HG03378 (cell line): ENCODE measurements at regions not wholly inside any gene's neighbourhood (a gene's known extent, or its start where the extent isn't known, plus 50 kb on each side); places are given as distances from the start of the nearest gene placed in this dataset.
"Not testable (repeated sequence)": the region's sequence is repeated elsewhere in the genome, so short reads cannot be mapped to it uniquely, and the experiment has no call there.

ENCODE experiments used
- ATAC-seq: cut with Tn5 transposase; IDR thresholded peaks from one replicate; pipeline ENCODE4 v1.9.1; 2021; ENCODE audit warnings: mild to moderate bottlenecking, moderate library complexity; ENCODE audit not compliant: unreplicated experiment

GRCh38 chr13:90445179-90445578, 902.3 kb upstream of the MIR17HG start:
- no peak for ATAC-seq

DNA sequence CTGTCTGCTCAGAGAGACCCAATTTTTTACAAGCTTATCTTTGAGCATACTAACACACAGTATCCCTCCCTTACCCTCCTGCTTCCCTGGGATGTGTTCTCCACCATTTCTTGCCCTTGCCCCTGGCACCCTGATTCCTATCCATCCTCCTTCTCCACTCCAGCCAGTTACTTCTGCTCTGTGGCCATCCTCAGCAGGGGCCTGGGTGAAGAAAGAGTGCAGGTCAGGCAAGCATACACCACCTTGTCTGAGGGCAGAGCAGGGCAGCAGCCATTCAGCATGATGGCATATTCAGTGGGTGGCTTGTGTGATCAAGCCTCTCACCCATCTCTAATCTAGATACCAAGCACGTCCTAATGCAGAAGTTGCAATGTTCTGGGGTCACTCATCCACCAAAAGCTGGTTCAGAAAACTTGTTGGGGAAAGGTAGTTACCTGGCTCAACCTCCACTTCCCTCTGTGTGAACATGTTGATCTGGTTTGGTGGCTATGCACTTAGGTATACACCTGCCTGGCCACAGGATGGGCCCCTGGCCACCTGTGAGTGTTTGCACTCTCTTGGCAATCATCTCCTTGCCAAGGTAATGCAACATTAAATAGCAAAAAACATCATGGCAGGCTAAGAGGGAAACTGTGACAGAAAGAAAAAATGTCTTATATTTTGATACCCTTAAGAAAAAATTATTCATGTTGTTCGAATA, 900.3 kb upstream of the MIR17HG start:
- ATAC-seq, result no peak

- ATAC-seq, result no peak
Measured at GRCh38 chr13:90447734-90448101, 899.8 kb upstream of the MIR17HG start.

DNA sequence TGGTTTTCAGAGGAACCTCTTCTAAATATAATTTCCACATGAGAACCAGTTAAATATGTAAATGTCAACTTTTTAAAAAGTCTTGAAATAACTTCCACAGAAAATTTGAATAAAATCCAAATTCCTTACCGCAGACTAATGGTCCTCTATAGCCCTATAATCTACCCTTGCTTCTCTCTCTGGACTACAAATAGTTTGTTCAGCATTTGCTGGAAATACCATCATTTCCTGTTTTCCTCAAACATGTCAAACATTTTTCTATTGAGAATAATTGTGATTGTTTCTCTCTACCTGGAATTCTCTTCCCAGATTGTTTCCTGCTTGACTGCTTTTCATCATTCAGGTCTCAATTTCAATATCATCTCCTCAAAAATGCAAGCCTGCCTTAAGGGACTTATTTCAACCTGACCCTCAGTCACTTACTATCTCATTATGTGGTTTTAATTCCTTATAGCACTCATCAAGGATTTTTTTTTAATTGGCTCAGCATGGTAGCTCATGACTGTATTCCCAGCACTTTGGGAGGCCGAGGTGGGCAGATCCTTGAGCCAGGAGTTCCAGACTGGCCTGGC, 898.9 kb upstream of the MIR17HG start:
- ATAC-seq, result no peak

DNA sequence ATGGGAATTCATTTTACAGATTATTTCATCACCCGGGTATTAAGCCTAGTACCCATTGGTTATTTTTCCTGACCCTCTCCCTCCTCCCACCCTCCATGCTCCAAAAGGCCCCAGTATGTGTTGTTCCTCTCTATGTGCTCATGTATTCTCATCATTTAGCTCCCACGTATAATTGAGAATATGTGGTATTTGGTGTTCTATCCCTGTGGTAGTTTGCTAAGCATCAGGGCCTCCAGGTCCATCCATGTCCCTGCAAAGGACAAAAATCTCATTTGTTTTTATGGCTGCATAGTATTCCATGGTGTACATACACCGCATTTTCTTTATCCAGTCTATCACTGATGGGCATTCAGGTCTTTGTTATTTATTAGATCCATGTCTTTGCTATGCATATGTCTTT, 894.1 kb upstream of the MIR17HG start:
- ATAC-seq, result no peak

GRCh38 chr13:90454002-90454636, 893.4 kb upstream of the MIR17HG start:
- no peak for ATAC-seq

DNA sequence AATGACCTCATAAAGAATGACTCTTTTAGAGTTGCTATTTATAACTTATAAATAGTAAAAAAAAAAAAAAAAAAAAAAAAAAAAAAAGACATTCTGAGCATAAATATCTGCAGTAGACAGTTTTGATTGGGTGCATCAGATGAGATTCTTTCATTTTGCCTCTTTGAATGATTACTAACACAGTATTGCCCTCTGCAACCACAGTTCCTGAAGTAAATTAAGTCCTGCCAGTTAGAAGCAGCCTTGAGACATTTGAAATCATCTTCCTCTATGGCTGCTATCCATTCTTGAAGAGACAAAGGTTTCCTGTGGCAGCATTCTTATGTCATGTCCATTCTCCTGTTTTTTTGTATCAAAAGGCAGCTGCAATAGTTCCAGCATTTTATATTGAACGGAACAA, 892.4 kb upstream of the MIR17HG start:
- no peak for ATAC-seq

- ATAC-seq, result no peak
Measured at GRCh38 chr13:90455823-90456222, 891.7 kb upstream of the MIR17HG start.

- ATAC-seq, result no peak
Measured at GRCh38 chr13:90461398-90461797, 886.1 kb upstream of the MIR17HG start.

- no peak for ATAC-seq
Measured at GRCh38 chr13:90477216-90477615, 870.3 kb upstream of the MIR17HG start.

DNA sequence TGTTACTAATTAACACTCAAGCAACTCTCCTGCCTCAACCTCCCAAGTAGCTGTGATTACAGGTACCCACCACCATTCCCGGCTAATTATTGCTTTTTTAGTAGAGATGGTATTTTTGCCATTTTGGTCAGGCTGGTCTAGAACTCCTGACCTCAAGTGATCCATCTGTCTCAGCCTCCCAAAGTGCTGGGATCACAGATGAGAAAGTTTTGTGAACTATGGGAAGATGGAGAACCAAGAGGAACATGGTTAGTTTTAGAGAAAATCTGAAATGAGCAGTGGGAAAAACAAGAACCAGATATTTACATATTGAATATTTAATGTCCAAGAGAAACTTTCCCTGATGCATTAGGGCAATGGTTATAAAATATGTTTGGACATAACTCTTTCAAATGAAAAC, 863.6 kb upstream of the MIR17HG start:
- no peak for ATAC-seq

DNA sequence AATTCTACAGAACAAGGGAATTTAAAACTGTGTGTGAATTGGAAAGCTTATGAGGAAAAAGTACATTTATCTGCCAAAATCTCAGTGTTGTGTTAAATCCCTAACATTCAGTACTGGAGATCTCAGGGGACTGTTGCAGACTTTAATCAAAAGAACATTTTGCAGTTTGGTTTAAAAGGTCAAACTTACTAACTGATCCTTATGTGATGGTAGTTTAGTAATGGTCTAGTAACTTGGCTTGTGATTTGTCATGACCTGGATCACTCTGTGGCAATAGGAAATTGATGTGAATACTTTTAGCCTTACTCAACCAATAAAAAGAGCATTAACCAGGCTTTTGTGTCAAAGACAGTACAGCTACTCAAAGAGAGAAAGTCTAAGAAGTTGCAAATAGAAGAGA, 862.1 kb upstream of the MIR17HG start:
- no peak for ATAC-seq

DNA sequence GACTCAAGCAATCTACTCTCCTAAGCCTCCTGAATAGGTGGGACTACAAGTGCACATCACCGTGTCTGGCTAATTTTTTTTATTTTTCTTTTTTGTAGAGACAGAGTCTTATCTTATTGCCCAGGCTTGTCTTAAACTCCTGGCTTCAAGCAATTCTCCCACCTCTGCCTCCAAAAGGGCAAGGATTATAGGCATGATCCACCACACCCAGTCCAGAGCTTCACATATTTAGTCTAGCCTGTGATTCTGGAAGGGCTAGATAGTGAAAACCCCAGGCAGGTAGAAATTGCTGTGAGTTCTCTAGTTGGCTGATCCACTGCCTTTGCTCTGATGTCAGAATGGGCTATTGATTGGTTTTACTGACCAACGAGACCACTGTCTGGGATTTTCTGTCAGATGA, 854.6 kb upstream of the MIR17HG start:
- ATAC-seq, result no peak

DNA sequence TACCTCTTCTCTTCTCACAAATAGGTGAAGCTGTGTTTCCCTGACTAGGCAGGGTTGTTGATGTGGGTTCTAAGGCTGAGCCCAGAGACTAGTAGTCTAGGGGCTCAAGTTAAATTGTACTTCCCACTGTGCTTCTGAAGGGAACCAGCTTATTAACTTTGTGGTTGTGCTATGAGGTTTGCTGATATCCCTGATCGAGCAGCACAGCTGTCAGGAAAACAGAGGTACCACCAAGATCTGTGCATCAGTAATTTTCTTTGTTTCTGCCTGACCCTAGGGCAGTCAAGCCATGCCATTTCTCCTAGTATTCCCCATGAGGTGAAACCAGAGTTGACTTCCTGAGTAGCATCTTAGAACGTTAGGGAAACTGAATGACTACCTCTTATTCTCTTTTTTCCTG, 853.8 kb upstream of the MIR17HG start:
- ATAC-seq, result no peak

- ATAC-seq, result not testable (repeated sequence)
Measured at GRCh38 chr13:90494849-90495248, 852.6 kb upstream of the MIR17HG start.

GRCh38 chr13:90498096-90498495, 849.4 kb upstream of the MIR17HG start:
- no peak for ATAC-seq

DNA sequence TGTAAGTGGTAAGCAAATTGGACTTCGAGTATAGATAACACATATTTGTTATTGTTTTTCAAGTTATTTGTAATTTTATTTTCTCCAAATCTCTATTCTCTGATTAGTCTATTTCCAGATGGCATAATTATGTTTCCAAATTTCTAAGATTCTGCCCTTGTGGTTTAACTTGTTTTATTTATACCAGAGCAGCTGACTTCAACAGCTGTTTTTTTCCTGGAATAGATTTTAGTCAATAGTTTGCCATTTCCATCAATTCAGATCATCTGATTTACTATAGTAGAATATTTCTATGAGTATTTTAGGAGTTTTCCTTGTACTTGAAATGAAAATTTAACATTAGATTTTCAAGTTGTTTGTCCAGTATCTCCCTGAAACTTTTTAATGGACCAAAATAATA, 848.7 kb upstream of the MIR17HG start:
- no peak for ATAC-seq

GRCh38 chr13:90500569-90500968, 846.9 kb upstream of the MIR17HG start:
- no peak for ATAC-seq

GRCh38 chr13:90502153-90502552, 845.3 kb upstream of the MIR17HG start:
- ATAC-seq, result no peak

- no peak for ATAC-seq
Measured at GRCh38 chr13:90502762-90503161, 844.7 kb upstream of the MIR17HG start.

DNA sequence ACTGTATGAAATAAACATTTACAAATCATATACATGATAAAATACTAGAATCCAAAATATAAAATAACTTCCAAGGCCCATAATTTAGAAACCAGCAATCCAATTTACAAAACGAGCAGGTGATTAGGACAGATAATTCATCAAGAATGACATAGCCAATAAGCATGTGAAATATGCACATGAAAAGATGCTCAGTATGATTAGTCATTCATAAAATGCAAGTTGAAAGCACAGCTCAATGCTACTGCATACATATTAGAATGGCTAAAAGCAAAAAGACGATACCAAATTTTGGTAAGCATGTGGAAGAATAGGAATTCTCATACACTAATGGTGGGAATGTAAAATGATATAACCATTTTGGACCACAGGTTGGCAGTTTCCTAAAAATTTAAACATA, 837.2 kb upstream of the MIR17HG start:
- no peak for ATAC-seq

DNA sequence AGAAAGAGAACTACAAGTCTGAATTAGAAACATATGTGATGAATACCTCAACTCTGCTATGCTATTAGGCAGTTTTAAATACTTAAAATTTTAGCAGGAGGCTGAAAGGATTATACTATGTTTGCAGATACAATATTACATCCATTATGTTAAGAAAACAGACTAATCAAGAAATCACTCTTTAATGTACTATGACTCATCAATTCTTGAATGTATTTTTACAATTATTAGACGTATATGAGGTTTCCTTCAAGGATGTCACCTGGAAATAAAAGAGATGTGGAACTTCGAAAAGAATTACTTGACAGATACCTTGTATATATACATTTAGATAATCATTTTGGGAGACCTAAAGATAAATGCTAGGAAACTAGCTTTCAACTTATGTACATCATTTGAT, 835.6 kb upstream of the MIR17HG start:
- no peak for ATAC-seq

- not testable (repeated sequence) for ATAC-seq
Measured at GRCh38 chr13:90514712-90515111, 832.8 kb upstream of the MIR17HG start.
